ENCODE measurements at regions not wholly inside any gene's neighbourhood (a gene's known extent, or its start where the extent isn't known, plus 50 kb on each side); places are given as distances from the start of the nearest gene placed in this dataset.
A peak's percentile ranks its signal among the peaks of the same experiment; 100 is the strongest.

GRCh38 chr1:58249737-58250586 lies 296.6 kb downstream of the OMA1 start:
- Mint-ChIP-seq H3K9me3 (no peaks in the 10 kb centered on the region), H3K4me3 (peak overlapping the region; percentile 57), H3K27ac (no peak overlapping the region), H3K27me3 (peaks cover 30% of the 10 kb centered on the region), H3K36me3 (ENCODE audit: low read depth) (no peaks in the 10 kb centered on the region), H3K4me1 (ENCODE audit: low read depth) (peaks cover 9% of the 10 kb centered on the region)
- POLR2A ChIA-PET = interaction anchor here (0.6 kb wide), 1 partner anchor 286 kb away, joined by 3 read pairs; no protein-coding TSS in a partner anchor
- TF ChIP-seq, protein P1, sequence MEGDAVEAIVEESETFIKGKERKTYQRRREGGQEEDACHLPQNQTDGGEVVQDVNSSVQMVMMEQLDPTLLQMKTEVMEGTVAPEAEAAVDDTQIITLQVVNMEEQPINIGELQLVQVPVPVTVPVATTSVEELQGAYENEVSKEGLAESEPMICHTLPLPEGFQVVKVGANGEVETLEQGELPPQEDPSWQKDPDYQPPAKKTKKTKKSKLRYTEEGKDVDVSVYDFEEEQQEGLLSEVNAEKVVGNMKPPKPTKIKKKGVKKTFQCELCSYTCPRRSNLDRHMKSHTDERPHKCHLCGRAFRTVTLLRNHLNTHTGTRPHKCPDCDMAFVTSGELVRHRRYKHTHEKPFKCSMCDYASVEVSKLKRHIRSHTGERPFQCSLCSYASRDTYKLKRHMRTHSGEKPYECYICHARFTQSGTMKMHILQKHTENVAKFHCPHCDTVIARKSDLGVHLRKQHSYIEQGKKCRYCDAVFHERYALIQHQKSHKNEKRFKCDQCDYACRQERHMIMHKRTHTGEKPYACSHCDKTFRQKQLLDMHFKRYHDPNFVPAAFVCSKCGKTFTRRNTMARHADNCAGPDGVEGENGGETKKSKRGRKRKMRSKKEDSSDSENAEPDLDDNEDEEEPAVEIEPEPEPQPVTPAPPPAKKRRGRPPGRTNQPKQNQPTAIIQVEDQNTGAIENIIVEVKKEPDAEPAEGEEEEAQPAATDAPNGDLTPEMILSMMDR (IDR thresholded peaks at IDR 0.05) = no peak
- DNase-seq (peak; percentile 40), ATAC-seq (peak; percentile 76)
- intact Hi-C loops (cut with micrococcal nuclease) = no loop called here
- CTCF ChIA-PET = interaction anchor here (0.7 kb wide), 1 partner anchor 10 kb away, joined by 3 read pairs; no protein-coding TSS in a partner anchor

DNA sequence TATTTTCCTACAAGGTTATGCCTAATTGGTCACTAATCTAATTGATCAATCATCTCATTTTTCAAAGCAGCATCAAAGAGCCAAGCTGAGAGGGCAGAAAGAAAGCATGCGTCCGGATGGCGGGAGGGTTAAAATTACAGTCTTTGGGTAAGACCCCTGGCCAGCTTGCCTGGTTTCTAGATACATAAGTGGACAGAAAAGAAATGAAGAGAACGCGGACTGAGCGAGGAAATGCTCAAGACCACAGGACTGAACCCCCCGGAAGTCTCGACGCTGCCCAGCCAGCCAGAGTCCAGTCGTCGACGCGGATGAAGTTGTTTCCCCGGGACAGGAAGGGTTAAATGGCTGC lies 297.2 kb downstream of the OMA1 start:
- no peak overlapping the region for H3K27ac Mint-ChIP-seq
- DNase-seq (no peak), ATAC-seq (no peak)
- peaks cover 30% of the 10 kb centered on the region for H3K27me3 Mint-ChIP-seq
- H3K36me3 Mint-ChIP-seq (ENCODE audit: low read depth) = no peaks in the 10 kb centered on the region
- intact Hi-C loops (cut with micrococcal nuclease) = no loop called here
- peak overlapping the region; percentile 7 for H3K4me3 Mint-ChIP-seq
- TF ChIP-seq, protein P1 (IDR thresholded peaks at IDR 0.05) = no peak
- peaks cover 9% of the 10 kb centered on the region for H3K4me1 Mint-ChIP-seq (ENCODE audit: low read depth)
- H3K9me3 Mint-ChIP-seq = no peaks in the 10 kb centered on the region
- ChIA-PET POLR2A (interaction anchor here (0.6 kb wide), 1 partner anchor 145 kb away, joined by 3 read pairs; no protein-coding TSS in a partner anchor), CTCF (interaction anchor here (0.7 kb wide), 1 partner anchor 10 kb away, joined by 3 read pairs; no protein-coding TSS in a partner anchor)

GRCh38 chr1:58248791-58249190 lies 297.7 kb downstream of the OMA1 start:
- Mint-ChIP-seq H3K4me1 (ENCODE audit: low read depth) (peaks cover 9% of the 10 kb centered on the region), H3K9me3 (no peaks in the 10 kb centered on the region), H3K27ac (no peak overlapping the region), H3K4me3 (no peak overlapping the region), H3K27me3 (peaks cover 30% of the 10 kb centered on the region), H3K36me3 (ENCODE audit: low read depth) (no peaks in the 10 kb centered on the region)
- intact Hi-C loops (cut with micrococcal nuclease) = no loop called here
- no peak for ATAC-seq
- POLR2A ChIA-PET = interaction anchor here (0.6 kb wide), 1 partner anchor 144 kb away, joined by 3 read pairs; no protein-coding TSS in a partner anchor
- TF ChIP-seq, protein P1 (IDR thresholded peaks at IDR 0.05) = no peak
- DNase-seq = no peak
- CTCF ChIA-PET = no interaction called here

DNA sequence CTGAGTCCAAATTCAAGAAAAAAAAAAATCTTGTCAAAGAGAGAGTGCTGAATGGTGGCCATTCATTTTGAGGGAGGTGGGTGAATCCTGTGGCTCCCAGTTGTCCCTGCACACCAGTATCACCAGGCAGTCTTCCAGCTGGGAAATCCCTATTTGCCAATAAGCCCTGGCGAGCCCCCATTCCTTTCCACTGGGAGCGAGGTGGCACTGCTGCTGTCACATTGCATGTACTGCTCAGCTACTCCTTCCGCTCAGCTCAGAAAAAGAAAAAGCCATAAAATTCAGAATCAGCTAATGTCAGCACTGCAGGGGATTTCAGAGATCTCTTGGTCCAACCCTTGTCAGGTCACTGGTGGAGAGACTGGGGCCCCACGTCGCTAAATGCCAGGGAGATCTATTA lies 298.5 kb downstream of the OMA1 start:
- Mint-ChIP-seq H3K4me3 (no peak overlapping the region), H3K36me3 (ENCODE audit: low read depth) (no peaks in the 10 kb centered on the region), H3K4me1 (ENCODE audit: low read depth) (peaks cover 9% of the 10 kb centered on the region), H3K9me3 (no peaks in the 10 kb centered on the region), H3K27ac (no peak overlapping the region), H3K27me3 (peaks cover 30% of the 10 kb centered on the region)
- DNase-seq = no peak
- ATAC-seq = no peak
- POLR2A ChIA-PET = interaction anchor here (0.5 kb wide), 1 partner anchor 306 kb away, joined by 3 read pairs; no protein-coding TSS in a partner anchor
- TF ChIP-seq, protein P1 (IDR thresholded peaks at IDR 0.05) = no peak
- CTCF ChIA-PET = no interaction called here
- intact Hi-C loops (cut with micrococcal nuclease) = no loop called here

DNA sequence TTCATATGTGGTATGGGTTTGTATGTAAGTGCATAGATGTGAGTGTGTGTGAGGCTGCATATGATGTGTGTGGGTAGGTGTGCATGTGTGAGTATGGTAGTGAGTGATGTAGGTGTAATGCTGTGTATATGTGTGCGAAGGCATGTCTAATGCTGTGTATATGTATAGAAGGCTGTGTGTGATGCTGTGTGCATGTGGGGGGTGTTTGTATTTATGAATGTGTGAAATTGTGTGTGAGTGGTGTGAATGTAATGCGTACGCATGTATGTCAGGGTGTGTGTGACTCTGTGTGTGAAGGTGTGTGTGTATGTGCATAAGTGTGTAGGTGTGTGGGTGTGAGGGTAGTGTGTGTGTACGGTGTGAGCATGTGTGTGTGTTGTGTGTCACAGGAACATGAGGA lies 300.0 kb downstream of the OMA1 start:
- ChIA-PET POLR2A (no interaction called here), CTCF (no interaction called here)
- Mint-ChIP-seq H3K4me3 (no peak overlapping the region), H3K9me3 (no peaks in the 10 kb centered on the region), H3K36me3 (ENCODE audit: low read depth) (no peaks in the 10 kb centered on the region), H3K27me3 (peaks cover 29% of the 10 kb centered on the region), H3K27ac (no peak overlapping the region), H3K4me1 (ENCODE audit: low read depth) (peaks cover 9% of the 10 kb centered on the region)
- DNase-seq (no peak), ATAC-seq (no peak)
- intact Hi-C loops (cut with micrococcal nuclease) = no loop called here
- TF ChIP-seq, protein P1 (IDR thresholded peaks at IDR 0.05) = no peak
